Activated naive CD4-positive, alpha-beta T cell treated with anti-CD3 and anti-CD28 coated beads, Interleukin-2, amount 50 U/mL, for 16 hours (primary cell): ENCODE measurements at regions not wholly inside any gene's neighbourhood (a gene's known extent, or its start where the extent isn't known, plus 50 kb on each side); places are given as distances from the start of the nearest gene placed in this dataset.

Experiments used
- DNase-seq: peaks from one replicate; pipeline ENCODE4 v3.0.0-alpha.2; 2020

- DNase-seq = no peak
Observed at GRCh38 chr16:73329358-73330286, 281.7 kb upstream of the ZFHX3 start.

GRCh38 chr16:73326770-73327470, 279.0 kb upstream of the ZFHX3 start:
- no peak for DNase-seq

GRCh38 chr16:73326221-73326620, 278.3 kb upstream of the ZFHX3 start:
- no peak for DNase-seq

- DNase-seq = no peak
Observed at GRCh38 chr16:73323880-73324279, 276.0 kb upstream of the ZFHX3 start.

- DNase-seq = no peak
Observed at GRCh38 chr16:73322856-73323255, 274.9 kb upstream of the ZFHX3 start.

- DNase-seq = no peak
Observed at GRCh38 chr16:73321853-73322252, 273.9 kb upstream of the ZFHX3 start.

- no peak for DNase-seq
Observed at GRCh38 chr16:73319737-73320136, 271.8 kb upstream of the ZFHX3 start.

GRCh38 chr16:73319261-73319660, 271.3 kb upstream of the ZFHX3 start:
- DNase-seq = no peak

GRCh38 chr16:73317321-73317857, 269.5 kb upstream of the ZFHX3 start:
- DNase-seq = no peak

- no peak for DNase-seq
Observed at GRCh38 chr16:73315645-73316044, 267.7 kb upstream of the ZFHX3 start.

GRCh38 chr16:73313950-73314349, 266.0 kb upstream of the ZFHX3 start:
- no peak for DNase-seq

GRCh38 chr16:73311857-73312723, 264.2 kb upstream of the ZFHX3 start:
- no peak for DNase-seq

- DNase-seq = no peak
Observed at GRCh38 chr16:73308771-73309170, 260.8 kb upstream of the ZFHX3 start.

GRCh38 chr16:73306901-73307413, 259.0 kb upstream of the ZFHX3 start:
- no peak for DNase-seq

GRCh38 chr16:73304008-73304774, 256.3 kb upstream of the ZFHX3 start:
- DNase-seq = no peak

GRCh38 chr16:73302942-73303341, 255.0 kb upstream of the ZFHX3 start:
- DNase-seq = no peak

GRCh38 chr16:73301984-73302383, 254.1 kb upstream of the ZFHX3 start:
- DNase-seq = no peak

GRCh38 chr16:73299346-73299745, 251.4 kb upstream of the ZFHX3 start:
- DNase-seq = no peak

- no peak for DNase-seq
Observed at GRCh38 chr16:73298562-73298961, 250.6 kb upstream of the ZFHX3 start.

- DNase-seq = no peak
Observed at GRCh38 chr16:73290258-73290657, 242.3 kb upstream of the ZFHX3 start.

- no peak for DNase-seq
Observed at GRCh38 chr16:73289232-73289631, 241.3 kb upstream of the ZFHX3 start.

GRCh38 chr16:73288520-73288919, 240.6 kb upstream of the ZFHX3 start:
- no peak for DNase-seq
